22Rv1 (cell line): ENCODE measurements at regions not wholly inside any gene's neighbourhood (a gene's known extent, or its start where the extent isn't known, plus 50 kb on each side); places are given as distances from the start of the nearest gene placed in this dataset.

Experiments
- CTCF ChIP-seq: fragments of 450-650 bp; IDR thresholded peaks from 2 replicates; pipeline ENCODE4 v1.5.1; 2017; ENCODE audit warnings: mild to moderate bottlenecking
- ZFX ChIP-seq: fragments of 450-650 bp; IDR thresholded peaks from 2 replicates; pipeline ENCODE4 v1.6.1; 2017; ENCODE audit warnings: antibody characterized with exemption, borderline replicate concordance

GRCh38 chr4:167339781-167340180, 105.5 kb upstream of the SPOCK3 start:
- TF ChIP-seq CTCF, result no peak
- no peak for TF ChIP-seq ZFX
